Colonic mucosa (tissue), 4 donors: ENCODE measurements at regions not wholly inside any gene's neighbourhood (a gene's known extent, or its start where the extent isn't known, plus 50 kb on each side); places are given as distances from the start of the nearest gene placed in this dataset.
"Not testable (repeated sequence)": the region's sequence is repeated elsewhere in the genome, so short reads cannot be mapped to it uniquely, and the experiment has no call there.

Source experiments
- DNase-seq: peaks from one replicate; pipeline ENCODE4 v3.0.0-alpha.2; 2020
- H3K27ac ChIP-seq: fragments of 200-600 bp; one replicate; pipeline ENCODE4 v1.8.0; 2021
- H3K27me3 ChIP-seq: fragments of 200-600 bp; one replicate; pipeline ENCODE4 v1.8.0; 2021
- H3K36me3 ChIP-seq: fragments of 200-600 bp; one replicate; pipeline ENCODE4 v1.8.0; 2021
- H3K4me1 ChIP-seq: fragments of 200-600 bp; one replicate; pipeline ENCODE4 v1.8.0; 2021; ENCODE audit warnings: mild to moderate bottlenecking
- H3K4me3 ChIP-seq: fragments of 200-600 bp; one replicate; pipeline ENCODE4 v1.8.0; 2021
- H3K9ac ChIP-seq, 2 donors: one replicate each; pipeline ENCODE4 v1.7.0; 2013; ENCODE audit warnings: control low read depth in 2 of 2, low read depth in 2 of 2, low read length in 2 of 2
- H3K9me3 ChIP-seq: fragments of 200-600 bp; one replicate; pipeline ENCODE4 v1.8.0; 2021
- CTCF ChIP-seq: fragments of 200-600 bp; IDR thresholded peaks from one replicate; pipeline ENCODE4 v1.8.0; 2022; ENCODE audit warnings: antibody characterized with exemption, mild to moderate bottlenecking
- intact Hi-C: fragments of 100-400 bp; cut with DNase I; formaldehyde crosslinking; loops from one replicate; pipeline ENCODE4 v1.14.1; 2022
- donor health status: healthy.
- donor health status: DM: no; HTN: no; CAD: no.
- donor health status: DM: no; HTN: no; CAD: no.

- intact Hi-C loops = no loop called here
- Histone ChIP-seq H3K27ac (no peak overlapping the region), H3K4me1 (no peaks in the 10 kb centered on the region), H3K9ac (no peak overlapping the region), H3K36me3 (no peaks in the 10 kb centered on the region), H3K9me3 (no peaks in the 10 kb centered on the region), H3K4me3 (no peak overlapping the region), H3K27me3 (no peaks in the 10 kb centered on the region)
- DNase-seq = no peak
- no peak for TF ChIP-seq CTCF
Measured at GRCh38 chr5:2863675-2864433, 112.4 kb upstream of the IRX2 start.

- intact Hi-C loops = no loop called here
- no peaks in the 10 kb centered on the region for H3K27me3 ChIP-seq
- no peaks in the 10 kb centered on the region for H3K36me3 ChIP-seq
- no peak overlapping the region for H3K4me3 ChIP-seq
- no peaks in the 10 kb centered on the region for H3K4me1 ChIP-seq
- no peak overlapping the region for H3K27ac ChIP-seq
- H3K9me3 ChIP-seq = no peaks in the 10 kb centered on the region
- no peak overlapping the region for H3K9ac ChIP-seq
- no peak for DNase-seq
- no peak for TF ChIP-seq CTCF
Measured at GRCh38 chr5:2863133-2863532, 111.7 kb upstream of the IRX2 start.

DNA sequence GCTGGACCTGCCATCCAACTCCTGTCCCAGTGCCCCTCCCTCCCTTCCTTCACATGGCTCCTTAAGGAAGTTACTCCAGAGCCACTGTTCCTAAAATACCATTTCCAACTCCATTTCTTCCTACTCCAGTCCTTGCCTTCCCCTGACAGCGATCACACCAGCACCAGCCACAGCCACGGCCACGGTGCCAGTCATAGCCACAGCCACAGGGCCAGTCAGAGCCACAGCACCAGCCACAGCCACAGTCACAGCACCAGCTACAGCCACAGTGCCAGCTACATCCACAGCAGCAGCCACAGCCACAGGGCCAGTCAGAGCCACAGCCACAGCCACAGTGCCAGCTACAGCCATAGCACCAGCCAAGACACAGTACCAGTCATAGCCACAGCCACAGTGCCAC lies 110.7 kb upstream of the IRX2 start:
- DNase-seq, H3K27ac ChIP-seq, H3K9ac ChIP-seq, intact Hi-C loops, H3K9me3 ChIP-seq, H3K4me1 ChIP-seq, H3K27me3 ChIP-seq, H3K4me3 ChIP-seq, H3K36me3 ChIP-seq: not testable (repeated sequence)

DNA sequence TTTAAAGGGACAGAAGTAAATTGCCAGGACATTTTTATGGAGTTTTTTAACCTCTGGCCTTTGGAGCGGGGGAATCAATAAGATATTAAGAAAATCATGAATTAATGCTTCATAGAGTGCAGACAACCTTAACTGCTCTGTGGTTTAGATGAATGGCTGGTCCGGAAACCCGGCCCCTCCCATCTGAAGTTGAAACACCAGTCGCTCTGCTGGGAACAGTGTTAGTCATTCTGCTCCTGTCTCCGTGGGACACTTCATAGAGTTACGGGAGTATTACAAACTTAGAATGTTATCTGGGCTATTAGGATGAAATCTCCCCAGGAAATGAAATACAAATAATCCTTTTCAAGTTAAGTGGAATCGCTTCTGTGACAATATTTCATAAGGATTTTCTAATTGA lies 110.1 kb upstream of the IRX2 start:
- H3K36me3 ChIP-seq = no peaks in the 10 kb centered on the region
- no peak overlapping the region for H3K27ac ChIP-seq
- no peaks in the 10 kb centered on the region for H3K4me1 ChIP-seq
- intact Hi-C loops = no loop called here
- H3K27me3 ChIP-seq = no peaks in the 10 kb centered on the region
- no peak for TF ChIP-seq CTCF
- no peak overlapping the region for H3K4me3 ChIP-seq
- no peak overlapping the region for H3K9ac ChIP-seq
- no peak for DNase-seq
- no peaks in the 10 kb centered on the region for H3K9me3 ChIP-seq

- Histone ChIP-seq H3K9ac (no peak overlapping the region), H3K9me3 (no peaks in the 10 kb centered on the region), H3K4me1 (no peaks in the 10 kb centered on the region), H3K4me3 (no peak overlapping the region), H3K36me3 (no peaks in the 10 kb centered on the region), H3K27me3 (no peaks in the 10 kb centered on the region), H3K27ac (no peak overlapping the region)
- no peak for TF ChIP-seq CTCF
- intact Hi-C loops = no loop called here
- DNase-seq = no peak
Measured at GRCh38 chr5:2860101-2860500, 108.6 kb upstream of the IRX2 start.

DNA sequence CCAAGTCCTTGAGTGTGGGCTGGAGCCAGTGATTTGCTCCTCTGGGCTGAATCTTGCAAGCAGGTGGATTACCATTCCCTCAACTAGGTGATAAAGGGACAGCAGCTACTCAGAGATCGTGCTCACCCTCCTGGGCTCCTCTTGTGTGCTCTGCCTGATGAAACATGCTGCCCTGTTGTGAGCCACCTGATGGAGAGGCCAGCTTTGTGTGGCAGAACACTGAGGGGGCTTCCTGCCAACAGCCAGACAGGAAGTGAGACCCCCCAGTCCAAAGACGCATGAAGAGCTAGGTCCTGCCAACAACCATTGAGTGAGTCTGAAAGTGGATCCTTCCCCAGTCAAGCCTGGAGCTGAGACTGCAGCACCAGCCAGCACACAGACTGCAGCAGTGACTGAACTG lies 106.4 kb upstream of the IRX2 start:
- DNase-seq = no peak
- intact Hi-C loops = no loop called here
- Histone ChIP-seq H3K27ac (no peak overlapping the region), H3K27me3 (no peaks in the 10 kb centered on the region), H3K36me3 (no peaks in the 10 kb centered on the region), H3K4me3 (no peak overlapping the region), H3K9ac (no peak overlapping the region), H3K9me3 (no peaks in the 10 kb centered on the region), H3K4me1 (no peaks in the 10 kb centered on the region)
- no peak for TF ChIP-seq CTCF
